Stimulated activated CD8-positive, alpha-beta memory T cell treated with anti-CD3 and anti-CD28 coated beads, Interleukin-2, amount 100 ng/mL, for 48 hours (primary cell): ENCODE measurements at regions not wholly inside any gene's neighbourhood (a gene's known extent, or its start where the extent isn't known, plus 50 kb on each side); places are given as distances from the start of the nearest gene placed in this dataset.
"Not testable (repeated sequence)": the region's sequence is repeated elsewhere in the genome, so short reads cannot be mapped to it uniquely, and the experiment has no call there.

ENCODE experiments used
- DNase-seq, 2 donors: peaks; one replicate each; pipeline ENCODE4 v3.0.0-alpha.2; 2020; ENCODE audit warnings: low read depth in 2 of 2

- DNase-seq = no peak
Observed at GRCh38 chr5:125660231-125660895, 762.8 kb upstream of the GRAMD2B start.

GRCh38 chr5:125661584-125661983 lies 761.6 kb upstream of the GRAMD2B start:
- DNase-seq = no peak

- DNase-seq = no peak
Observed at GRCh38 chr5:125668884-125669283, 754.3 kb upstream of the GRAMD2B start.

- no peak for DNase-seq
Observed at GRCh38 chr5:125673359-125673950, 749.8 kb upstream of the GRAMD2B start.

GRCh38 chr5:125679522-125679921 lies 743.7 kb upstream of the GRAMD2B start:
- no peak for DNase-seq

- no peak for DNase-seq
Observed at GRCh38 chr5:125683669-125684068, 739.5 kb upstream of the GRAMD2B start.

- no peak for DNase-seq
Observed at GRCh38 chr5:125685771-125686170, 737.4 kb upstream of the GRAMD2B start.

GRCh38 chr5:125691738-125692530 lies 731.3 kb upstream of the GRAMD2B start:
- not testable (repeated sequence) for DNase-seq

GRCh38 chr5:125695996-125696655 lies 727.1 kb upstream of the GRAMD2B start:
- DNase-seq = no peak

GRCh38 chr5:125696762-125697161 lies 726.4 kb upstream of the GRAMD2B start:
- DNase-seq = no peak

- DNase-seq = no peak
Observed at GRCh38 chr5:125698420-125698819, 724.8 kb upstream of the GRAMD2B start.

- DNase-seq = no peak
Observed at GRCh38 chr5:125699860-125700259, 723.3 kb upstream of the GRAMD2B start.

GRCh38 chr5:125700380-125700861 lies 722.8 kb upstream of the GRAMD2B start:
- no peak for DNase-seq

GRCh38 chr5:125703616-125704015 lies 719.6 kb upstream of the GRAMD2B start:
- no peak for DNase-seq

GRCh38 chr5:125704888-125705287 lies 718.3 kb upstream of the GRAMD2B start:
- DNase-seq = no peak

GRCh38 chr5:125708583-125708982 lies 714.6 kb upstream of the GRAMD2B start:
- no peak for DNase-seq

- DNase-seq = no peak
Observed at GRCh38 chr5:125710745-125711144, 712.5 kb upstream of the GRAMD2B start.

GRCh38 chr5:125712397-125712796 lies 710.8 kb upstream of the GRAMD2B start:
- no peak for DNase-seq

GRCh38 chr5:125713109-125713805 lies 710.0 kb upstream of the GRAMD2B start:
- no peak for DNase-seq

GRCh38 chr5:125715216-125715615 lies 708.0 kb upstream of the GRAMD2B start:
- DNase-seq = no peak

GRCh38 chr5:125717209-125717608 lies 706.0 kb upstream of the GRAMD2B start:
- no peak for DNase-seq
